K562 (cell line): ENCODE measurements at regions not wholly inside any gene's neighbourhood (a gene's known extent, or its start where the extent isn't known, plus 50 kb on each side); places are given as distances from the start of the nearest gene placed in this dataset.

Source experiments
- ATAC-seq: fragments of 200-7000 bp; cut with Tn5 transposase; 3 replicates; pipeline ENCODE4 v1.9.1; 2020; ENCODE audit warnings: moderate library complexity
- BruUV-seq: library from RNA; stranded (reverse); fragments of 400-500 nt; replicated peaks from 2 replicates; lab custom pipeline; 2021; lab: Mats Ljungman, UMichigan
- CTCF ChIA-PET: fragments of 300-600 bp; formaldehyde crosslinking; extraction: SDS; loops from one replicate; lab custom pipeline; 2021; ENCODE audit warnings: low intra/inter-chr PET ratio; lab: Yijun Ruan, JAX
- POLR2A ChIA-PET: fragments of 300-600, 350-650 bp; sonication (Branson Sonifier 250); formaldehyde crosslinking; extraction: SDS; loops from one replicate; lab custom pipeline; 2021; ENCODE audit warnings: antibody characterized with exemption, inconsistent platforms; lab: Yijun Ruan, JAX
- DNase-seq, 4 experiments: peaks; one replicate each; pipeline versions ENCODE4 v3.0.0 to v3.0.0-alpha.2; 2011 to 2018; ENCODE audit warnings: low spot score in 3 of 4, mixed read lengths in 3 of 4; ENCODE audit errors: extremely low read depth in 1 of 4
- FAIRE-seq: peaks from 2 replicates; lab custom pipeline; 2011; peaks lifted over from hg19 to GRCh38; lab: Jason Lieb, UNC
- H2AFZ ChIP-seq: 2 replicates; pipeline ENCODE4 v1.6.0; 2011; ENCODE audit warnings: low read depth, low read length, control low read depth, inconsistent platforms
- H3K27ac ChIP-seq: fragments of 200-600 bp; 3 replicates; pipeline ENCODE4 v1.8.0; 2011; ENCODE audit warnings: low read depth, mild to moderate bottlenecking, control low read depth, inconsistent platforms, low read length, moderate library complexity, mixed read lengths; ENCODE audit errors: extremely low read depth
- H3K27me3 ChIP-seq, 2 experiments: fragments of 300-600 bp in 1 of 2; 2 replicates in 1 of 2; 3 replicates in 1 of 2; pipeline versions ENCODE4 v1.6.0 to v1.8.0; 2011; ENCODE audit warnings: inconsistent platforms in 2 of 2, low read length in 2 of 2, mild to moderate bottlenecking in 1 of 2, mixed read lengths in 1 of 2, moderate library complexity in 1 of 2; ENCODE audit not compliant: control insufficient read depth in 2 of 2, insufficient read depth in 2 of 2
- H3K36me3 ChIP-seq: fragments of 300-600 bp; 3 replicates; pipeline ENCODE4 v1.8.0; 2011; ENCODE audit warnings: mild to moderate bottlenecking, low read length, inconsistent platforms; ENCODE audit not compliant: control insufficient read depth, insufficient read depth
- H3K4me1 ChIP-seq, 2 experiments: fragments of 200-600 bp in 1 of 2; replicated peaks in 1 of 2; 2 replicates in 1 of 2; 3 replicates in 1 of 2; pipeline versions ENCODE4 v1.5.1 to v1.8.0; 2011; ENCODE audit warnings: inconsistent platforms in 2 of 2, low read length in 2 of 2, mild to moderate bottlenecking in 1 of 2, mixed read lengths in 1 of 2, moderate library complexity in 1 of 2; ENCODE audit not compliant: control insufficient read depth in 2 of 2, insufficient read depth in 2 of 2
- H3K4me2 ChIP-seq: 2 replicates; pipeline ENCODE4 v1.6.1; 2011; ENCODE audit warnings: low read length, control low read depth, inconsistent platforms, mixed read lengths; ENCODE audit not compliant: insufficient read depth
- H3K4me3 ChIP-seq: fragments of 200-600 bp; sonication (generic), shearing (Covaris generic); 2 replicates; pipeline ENCODE4 v1.5.1; 2016; ENCODE audit warnings: control low read depth, inconsistent platforms
- H3K79me2 ChIP-seq: fragments of 200-600 bp; 3 replicates; pipeline ENCODE4 v1.8.0; 2011; ENCODE audit warnings: low read length, inconsistent platforms; ENCODE audit not compliant: control insufficient read depth, insufficient read depth
- H3K9ac ChIP-seq, 2 experiments: 2 replicates each; pipeline versions ENCODE4 v1.6.0 to v1.6.1; 2011; ENCODE audit warnings: low read depth in 2 of 2, low read length in 2 of 2, control low read depth in 1 of 2, inconsistent platforms in 1 of 2, mild to moderate bottlenecking in 1 of 2, mixed read lengths in 1 of 2; ENCODE audit not compliant: insufficient read depth in 1 of 2
- H3K9me1 ChIP-seq: one replicate; pipeline ENCODE4 v1.6.0; 2011; ENCODE audit warnings: inconsistent platforms, mild to moderate bottlenecking, low read length, moderate library complexity; ENCODE audit not compliant: control insufficient read depth, insufficient read depth
- H3K9me3 ChIP-seq: replicated peaks from 2 replicates; pipeline ENCODE4 v1.5.1; 2011; ENCODE audit warnings: low read depth, low read length, inconsistent platforms; ENCODE audit not compliant: control insufficient read depth, insufficient read depth
- H4K20me1 ChIP-seq: replicated peaks from 2 replicates; pipeline ENCODE4 v1.6.1; 2011; ENCODE audit warnings: low read length, inconsistent platforms, mixed read lengths; ENCODE audit not compliant: control insufficient read depth, insufficient read depth
- CAMTA2 ChIP-seq: fragments of 250-450 bp; sonication (Bioruptor Pico); conservative IDR thresholded peaks from 2 replicates; pipeline ENCODE4 v1.5.1; 2022
- HDAC6 ChIP-seq: IDR thresholded peaks from 2 replicates; pipeline ENCODE4 v1.6.1; 2012; ENCODE audit warnings: low read depth, mild to moderate bottlenecking, control low read depth, inconsistent platforms, low read length, moderate library complexity
- KDM2B ChIP-seq: fragments of 250-450 bp; sonication (Bioruptor Pico); IDR thresholded peaks from 2 replicates; pipeline ENCODE4 v1.8.0; 2021; ENCODE audit warnings: mild to moderate bottlenecking, moderate library complexity
- KLF13 ChIP-seq: fragments of 450-650 bp; IDR thresholded peaks from 2 replicates; pipeline ENCODE4 v1.6.1; 2016; ENCODE audit warnings: missing genetic modification characterization, low read depth, mild to moderate bottlenecking, missing compliant biosample characterization, moderate library complexity, borderline replicate concordance
- KLF6 ChIP-seq: fragments of 250-450 bp; sonication (Bioruptor Pico); IDR thresholded peaks from 2 replicates; pipeline ENCODE4 v1.4.0; 2020; ENCODE audit warnings: mild to moderate bottlenecking, moderate library complexity, borderline replicate concordance
- PRPF4 ChIP-seq: fragments of 200-400 bp; formaldehyde crosslinking; IDR thresholded peaks from one replicate; pipeline ENCODE4 v1.6.1; 2017; ENCODE audit warnings: low read length, low read depth, mild to moderate bottlenecking; ENCODE audit not compliant: insufficient read depth, poor library complexity, severe bottlenecking
- RBM14 ChIP-seq: fragments of 200-400 bp; formaldehyde crosslinking; IDR thresholded peaks from 2 replicates; pipeline ENCODE4 v1.6.1; 2018; ENCODE audit warnings: low read depth, mild to moderate bottlenecking, low read length, moderate library complexity, borderline replicate concordance; ENCODE audit not compliant: insufficient read depth
- SMAD2 ChIP-seq: fragments of 150-350 bp; IDR thresholded peaks from 2 replicates; pipeline ENCODE4 v1.6.1; 2014; ENCODE audit warnings: low read depth, mild to moderate bottlenecking, low read length
- SPI1 ChIP-seq: IDR thresholded peaks from 2 replicates; pipeline ENCODE4 v1.6.1; 2011; ENCODE audit warnings: low read depth, low read length, control low read depth, borderline replicate concordance
- TFAM ChIP-seq: fragments of 250-450 bp; sonication (Bioruptor Pico); conservative IDR thresholded peaks from 2 replicates; pipeline ENCODE4 v1.5.0; 2021; ENCODE audit warnings: mild to moderate bottlenecking, moderate library complexity
- ZNF583 ChIP-seq: fragments of 250-450 bp; sonication (Bioruptor Pico); IDR thresholded peaks from 2 replicates; pipeline ENCODE4 v1.4.0; 2020
- whole genome bisulfite sequencing: fragments of 100-300 bp; shearing (Covaris generic); methylation state at CpG from one replicate; pipeline ENCODE4 v1.1.6; 2016; ENCODE audit warnings: low coverage, mixed read lengths; ENCODE audit not compliant: insufficient coverage; ENCODE audit errors: missing lambda C conversion rate; 5-methylcytosine and 5-hydroxymethylcytosine counted together
- in situ Hi-C: fragments of 300-500 bp; cut with MboI; formaldehyde crosslinking; loops from 4 replicates; pipeline ENCODE4 v1.15.0; 2018; ENCODE audit warnings: inconsistent platforms, mixed read lengths
- intact Hi-C: fragments of 100-400 bp; cut with micrococcal nuclease; formaldehyde crosslinking; loops from 2 replicates; pipeline ENCODE4 v1.14.2; 2022
- TF ChIP-seq, protein P1 (sequence below): sonication (generic); formaldehyde crosslinking; IDR thresholded peaks from 2 replicates; pipeline ENCODE4 v1.8.0; 2022; ENCODE audit warnings: missing genetic modification reagents, mild to moderate bottlenecking, moderate library complexity, borderline replicate concordance

DNA sequence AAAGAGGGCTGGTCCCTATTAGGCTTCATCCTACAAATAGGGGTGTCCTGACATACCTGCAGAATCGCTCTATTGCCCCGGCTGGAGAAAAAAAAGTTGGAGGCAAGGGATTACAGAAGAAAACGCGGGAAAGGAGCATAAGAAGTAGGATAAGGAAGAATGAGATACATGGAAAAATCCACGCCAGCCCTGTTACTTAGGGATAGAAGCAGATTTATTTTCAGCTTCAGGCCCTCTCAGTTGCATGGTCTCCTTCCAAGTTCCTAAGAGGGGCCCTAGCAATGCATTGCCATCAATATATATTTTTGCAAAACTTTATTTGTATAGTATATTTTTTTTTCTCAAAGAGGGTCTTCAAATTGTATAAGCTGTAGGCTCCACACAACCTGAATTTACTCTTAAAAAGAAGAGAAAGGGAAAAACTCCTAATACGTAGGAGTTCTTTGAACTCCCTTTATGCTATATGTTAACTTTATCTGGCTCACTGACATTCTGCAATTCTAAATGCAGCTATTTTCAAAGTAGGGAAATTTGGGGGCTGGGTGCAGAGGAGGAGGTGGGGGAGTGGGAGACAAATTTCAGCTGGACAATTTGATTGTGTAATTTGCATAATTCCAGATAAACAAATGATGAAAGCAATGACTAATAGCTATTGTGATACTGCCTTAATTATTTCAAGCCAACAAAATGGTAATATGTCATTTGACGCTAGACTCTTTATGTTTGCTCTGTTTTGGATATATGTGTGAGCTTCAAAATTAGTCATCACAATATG lies 137.7 kb upstream of the TRHDE start:
- Histone ChIP-seq H2AFZ (no peak overlapping the region), H3K79me2 (no peaks in the 10 kb centered on the region), H3K4me2 (no peak overlapping the region), H3K27ac (no peak overlapping the region), H3K4me3 (no peak overlapping the region), H3K27me3 (no peaks in the 10 kb centered on the region), H3K9me3 (no peaks in the 10 kb centered on the region), H3K4me1 (no peaks in the 10 kb centered on the region), H3K9ac (no peak overlapping the region), H3K36me3 (no peaks in the 10 kb centered on the region), H3K9me1 (no peaks in the 10 kb centered on the region), H4K20me1 (no peaks in the 10 kb centered on the region)
- FAIRE-seq (no peak), ATAC-seq (no peak), DNase-seq (no peak)
- intact Hi-C loops = loop anchor here (5.0 kb wide), 1 partner anchor 117 kb away; no protein-coding TSS in a partner anchor
- 0% methylated on average over 7 of the region's 7 CpGs for WGBS
- no TSS peak for BruUV-seq
- CTCF ChIA-PET = no interaction called here
- TF ChIP-seq ZNF583 (CRISPR knock-in tag) (no peak), KDM2B (CRISPR knock-in tag) (no peak), SMAD2 (no peak), KLF6 (CRISPR knock-in tag) (no peak), PRPF4 (no peak), HDAC6 (no peak), RBM14 (no peak), KLF13 (no peak), TFAM (CRISPR knock-in tag) (no peak), SPI1 (no peak), CAMTA2 (no peak)
- TF ChIP-seq, protein P1, sequence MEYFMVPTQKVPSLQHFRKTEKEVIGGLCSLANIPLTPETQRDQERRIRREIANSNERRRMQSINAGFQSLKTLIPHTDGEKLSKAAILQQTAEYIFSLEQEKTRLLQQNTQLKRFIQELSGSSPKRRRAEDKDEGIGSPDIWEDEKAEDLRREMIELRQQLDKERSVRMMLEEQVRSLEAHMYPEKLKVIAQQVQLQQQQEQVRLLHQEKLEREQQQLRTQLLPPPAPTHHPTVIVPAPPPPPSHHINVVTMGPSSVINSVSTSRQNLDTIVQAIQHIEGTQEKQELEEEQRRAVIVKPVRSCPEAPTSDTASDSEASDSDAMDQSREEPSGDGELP (CRISPR knock-in tag) = no peak
- in situ Hi-C loops = no loop called here
- POLR2A ChIA-PET = interaction anchor here (0.7 to 1.2 kb wide), 3 partner anchors 12 to 56 kb away, joined by 3 to 4 read pairs (median 4); no protein-coding TSS in a partner anchor
